ENCODE measurements at regions not wholly inside any gene's neighbourhood (a gene's known extent, or its start where the extent isn't known, plus 50 kb on each side); places are given as distances from the start of the nearest gene placed in this dataset.

- ATAC-seq (ENCODE audit: low read depth) (no peak), DNase-seq (ENCODE audit: low spot score) (no peak)
- H3K9me3 ChIP-seq (ENCODE audit: severe bottlenecking) = no peaks in the 10 kb centered on the region
- H3K27ac ChIP-seq (ENCODE audit: poor library complexity, severe bottlenecking) = no peak overlapping the region
- H3K27me3 ChIP-seq (ENCODE audit: insufficient read depth, poor library complexity, severe bottlenecking) = no peaks in the 10 kb centered on the region
- no peaks in the 10 kb centered on the region for H3K36me3 ChIP-seq (ENCODE audit: low read depth)
- no peaks in the 10 kb centered on the region for H3K4me1 ChIP-seq (ENCODE audit: insufficient read depth, poor library complexity, severe bottlenecking)
- TF ChIP-seq CTCF (IDR thresholded peaks at IDR 0.05; ENCODE audit: poor library complexity, severe bottlenecking) = no peak
- no peak overlapping the region for H3K4me3 ChIP-seq (ENCODE audit: severe bottlenecking)
Measured at GRCh38 chr12:84183576-84183975, 729.0 kb downstream of the SLC6A15 start.

GRCh38 chr12:84174115-84174514 is 738.5 kb downstream of the SLC6A15 start:
- Histone ChIP-seq H3K36me3 (ENCODE audit: low read depth) (no peaks in the 10 kb centered on the region), H3K4me1 (ENCODE audit: insufficient read depth, poor library complexity, severe bottlenecking) (no peaks in the 10 kb centered on the region), H3K4me3 (ENCODE audit: severe bottlenecking) (no peak overlapping the region), H3K27me3 (ENCODE audit: insufficient read depth, poor library complexity, severe bottlenecking) (no peaks in the 10 kb centered on the region), H3K27ac (ENCODE audit: poor library complexity, severe bottlenecking) (no peak overlapping the region), H3K9me3 (ENCODE audit: severe bottlenecking) (no peaks in the 10 kb centered on the region)
- ATAC-seq (ENCODE audit: low read depth) (no peak), DNase-seq (ENCODE audit: low spot score) (no peak)
- no peak for TF ChIP-seq CTCF (IDR thresholded peaks at IDR 0.05; ENCODE audit: poor library complexity, severe bottlenecking)

GRCh38 chr12:84172823-84173424 is 739.7 kb downstream of the SLC6A15 start:
- no peak for TF ChIP-seq CTCF (IDR thresholded peaks at IDR 0.05; ENCODE audit: poor library complexity, severe bottlenecking)
- Histone ChIP-seq H3K4me1 (ENCODE audit: insufficient read depth, poor library complexity, severe bottlenecking) (no peaks in the 10 kb centered on the region), H3K4me3 (ENCODE audit: severe bottlenecking) (no peak overlapping the region), H3K36me3 (ENCODE audit: low read depth) (no peaks in the 10 kb centered on the region), H3K27me3 (ENCODE audit: insufficient read depth, poor library complexity, severe bottlenecking) (no peaks in the 10 kb centered on the region), H3K9me3 (ENCODE audit: severe bottlenecking) (no peaks in the 10 kb centered on the region), H3K27ac (ENCODE audit: poor library complexity, severe bottlenecking) (no peak overlapping the region)
- ATAC-seq (ENCODE audit: low read depth) (no peak), DNase-seq (ENCODE audit: low spot score) (no peak)

GRCh38 chr12:84166812-84167211 is 745.8 kb downstream of the SLC6A15 start:
- DNase-seq (ENCODE audit: low spot score) = no peak
- H3K9me3 ChIP-seq (ENCODE audit: severe bottlenecking) = no peaks in the 10 kb centered on the region

More at GRCh38 chr12:84166812-84167211, 745.8 kb downstream of the SLC6A15 start:
- Histone ChIP-seq H3K27me3 (ENCODE audit: insufficient read depth, poor library complexity, severe bottlenecking) (no peaks in the 10 kb centered on the region), H3K4me1 (ENCODE audit: insufficient read depth, poor library complexity, severe bottlenecking) (no peaks in the 10 kb centered on the region), H3K36me3 (ENCODE audit: low read depth) (no peaks in the 10 kb centered on the region), H3K27ac (ENCODE audit: poor library complexity, severe bottlenecking) (no peak overlapping the region), H3K4me3 (ENCODE audit: severe bottlenecking) (no peak overlapping the region)
- no peak for ATAC-seq (ENCODE audit: low read depth)
- TF ChIP-seq CTCF (IDR thresholded peaks at IDR 0.05; ENCODE audit: poor library complexity, severe bottlenecking) = no peak
